AG04450 (cell line): ENCODE measurements at regions not wholly inside any gene's neighbourhood (a gene's known extent, or its start where the extent isn't known, plus 50 kb on each side); places are given as distances from the start of the nearest gene placed in this dataset.

Source experiments
- CTCF ChIA-PET: fragments of 300-600, 350-600 bp; formaldehyde crosslinking; extraction: SDS; loops from one replicate; lab custom pipeline; 2022; ENCODE audit warnings: antibody characterized with exemption, inconsistent platforms; lab: Charles Lee
- POLR2A ChIA-PET: fragments of 350-600 bp; formaldehyde crosslinking; extraction: SDS; loops from one replicate; lab custom pipeline; 2021; ENCODE audit warnings: antibody characterized with exemption, inconsistent platforms; lab: Yijun Ruan, JAX
- DNase-seq: peaks from one replicate; pipeline ENCODE4 v3.0.0-alpha.2; 2011; ENCODE audit warnings: low read depth, low spot score
- H3K27ac ChIP-seq: one replicate; pipeline ENCODE4 v1.5.1; 2012; ENCODE audit warnings: low read depth, low read length, control low read depth
- H3K27me3 ChIP-seq: one replicate; pipeline ENCODE4 v1.6.0; 2012; ENCODE audit warnings: low read length; ENCODE audit not compliant: control insufficient read depth, insufficient read depth
- H3K4me3 ChIP-seq: 2 replicates; pipeline ENCODE4 v1.5.1; 2011; ENCODE audit warnings: mild to moderate bottlenecking, low read depth, low read length, control low read depth
- H3K9me3 ChIP-seq: 2 replicates; pipeline ENCODE4 v1.5.1; 2012; ENCODE audit warnings: low read length; ENCODE audit not compliant: control insufficient read depth, insufficient read depth
- TF ChIP-seq, protein P1 (sequence below): IDR thresholded peaks from 2 replicates; pipeline ENCODE4 v1.5.1; 2011; ENCODE audit warnings: low read depth, low read length, control low read depth, inconsistent platforms

GRCh38 chr1:75062111-75062510 is 72.1 kb upstream of the LHX8 start:
- TF ChIP-seq, protein P1, sequence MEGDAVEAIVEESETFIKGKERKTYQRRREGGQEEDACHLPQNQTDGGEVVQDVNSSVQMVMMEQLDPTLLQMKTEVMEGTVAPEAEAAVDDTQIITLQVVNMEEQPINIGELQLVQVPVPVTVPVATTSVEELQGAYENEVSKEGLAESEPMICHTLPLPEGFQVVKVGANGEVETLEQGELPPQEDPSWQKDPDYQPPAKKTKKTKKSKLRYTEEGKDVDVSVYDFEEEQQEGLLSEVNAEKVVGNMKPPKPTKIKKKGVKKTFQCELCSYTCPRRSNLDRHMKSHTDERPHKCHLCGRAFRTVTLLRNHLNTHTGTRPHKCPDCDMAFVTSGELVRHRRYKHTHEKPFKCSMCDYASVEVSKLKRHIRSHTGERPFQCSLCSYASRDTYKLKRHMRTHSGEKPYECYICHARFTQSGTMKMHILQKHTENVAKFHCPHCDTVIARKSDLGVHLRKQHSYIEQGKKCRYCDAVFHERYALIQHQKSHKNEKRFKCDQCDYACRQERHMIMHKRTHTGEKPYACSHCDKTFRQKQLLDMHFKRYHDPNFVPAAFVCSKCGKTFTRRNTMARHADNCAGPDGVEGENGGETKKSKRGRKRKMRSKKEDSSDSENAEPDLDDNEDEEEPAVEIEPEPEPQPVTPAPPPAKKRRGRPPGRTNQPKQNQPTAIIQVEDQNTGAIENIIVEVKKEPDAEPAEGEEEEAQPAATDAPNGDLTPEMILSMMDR, result no peak
- H3K4me3 ChIP-seq, result no peak overlapping the region
- DNase-seq, result no peak
- H3K27me3 ChIP-seq, result no peaks in the 10 kb centered on the region
- POLR2A ChIA-PET, result no interaction called here
- H3K9me3 ChIP-seq, result no peaks in the 10 kb centered on the region
- no peak overlapping the region for H3K27ac ChIP-seq
- CTCF ChIA-PET, result no interaction called here

DNA sequence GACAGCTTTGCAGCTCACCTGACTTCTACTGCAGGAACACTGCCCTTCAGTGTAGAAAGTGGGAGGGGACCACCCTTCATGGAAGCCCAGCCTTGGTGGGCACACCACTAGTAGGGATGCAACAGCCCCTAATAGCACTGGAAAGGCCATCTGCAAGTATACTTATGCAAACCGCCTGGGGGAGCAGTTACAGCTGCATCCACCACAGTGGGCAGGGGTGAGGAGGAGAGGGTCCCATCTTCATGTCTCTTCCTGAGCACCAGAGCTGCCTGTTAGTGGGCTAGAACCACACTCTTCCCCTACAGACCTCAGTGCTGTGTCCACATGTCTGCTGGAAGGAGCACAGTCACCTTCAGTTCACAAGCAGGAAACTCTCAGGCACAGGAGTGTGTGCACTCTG is 66.2 kb upstream of the LHX8 start:
- CTCF ChIA-PET, result no interaction called here
- POLR2A ChIA-PET, result no interaction called here
- H3K27me3 ChIP-seq, result no peaks in the 10 kb centered on the region

DNA sequence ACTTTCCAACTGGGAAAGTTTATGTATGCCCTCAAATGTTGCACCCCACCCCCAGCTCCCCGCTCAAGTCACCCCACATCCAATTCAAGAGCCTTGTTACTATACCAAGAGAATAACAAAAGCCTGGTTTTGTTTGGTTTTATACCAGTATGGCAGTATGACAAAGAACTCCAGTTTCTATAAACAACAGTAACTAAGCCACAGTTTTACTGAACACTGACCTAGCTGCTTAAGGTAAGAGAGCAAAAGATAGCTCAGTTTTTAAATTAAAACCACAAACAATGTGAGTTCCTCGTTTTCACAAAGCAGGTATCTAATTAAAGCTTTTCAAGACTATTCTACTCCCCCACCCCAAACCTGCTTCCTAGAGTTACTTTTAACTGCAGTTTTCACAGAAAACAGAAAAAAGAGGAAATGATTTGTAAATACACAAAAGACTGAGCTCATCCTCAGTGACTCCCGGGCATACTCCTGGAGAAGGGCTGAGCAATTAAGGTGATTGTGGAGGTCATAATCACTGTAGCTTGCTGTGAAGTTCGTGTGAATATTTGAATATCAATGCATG is 59.3 kb upstream of the LHX8 start:
- H3K27ac ChIP-seq, result no peak overlapping the region
- no peaks in the 10 kb centered on the region for H3K9me3 ChIP-seq
- ChIA-PET CTCF (interaction anchor here (0.5 kb wide), 1 partner anchor 303 kb away, joined by 3 read pairs; no protein-coding TSS in a partner anchor), POLR2A (no interaction called here)
- no peak for DNase-seq
- TF ChIP-seq, protein P1, result no peak
- no peaks in the 10 kb centered on the region for H3K27me3 ChIP-seq
- H3K4me3 ChIP-seq, result no peak overlapping the region

More for the DNA sequence above, 66.2 kb upstream of the LHX8 start:
- Histone ChIP-seq H3K27ac (no peak overlapping the region), H3K9me3 (peaks cover 12% of the 10 kb centered on the region; the same call in 1 of the 2 replicates), H3K4me3 (no peak overlapping the region)
- DNase-seq, result no peak
- TF ChIP-seq, protein P1, result no peak

GRCh38 chr1:75079538-75080290 is 54.5 kb upstream of the LHX8 start:
- no peak overlapping the region for H3K27ac ChIP-seq
- H3K27me3 ChIP-seq, result no peaks in the 10 kb centered on the region
- ChIA-PET POLR2A (no interaction called here), CTCF (no interaction called here)
- no peaks in the 10 kb centered on the region for H3K9me3 ChIP-seq
- DNase-seq, result no peak
- TF ChIP-seq, protein P1, result no peak
- no peak overlapping the region for H3K4me3 ChIP-seq

- H3K27me3 ChIP-seq, result no peaks in the 10 kb centered on the region
- ChIA-PET CTCF (no interaction called here), POLR2A (no interaction called here)
- no peak overlapping the region for H3K4me3 ChIP-seq
- TF ChIP-seq, protein P1, result no peak
- DNase-seq, result no peak
- H3K9me3 ChIP-seq, result no peaks in the 10 kb centered on the region
- no peak overlapping the region for H3K27ac ChIP-seq
Measured at GRCh38 chr1:75083223-75083622, 51.0 kb upstream of the LHX8 start.
